GM12873 (cell line): ENCODE measurements at regions not wholly inside any gene's neighbourhood (a gene's known extent, or its start where the extent isn't known, plus 50 kb on each side); places are given as distances from the start of the nearest gene placed in this dataset.

Experiments used
- TF ChIP-seq, protein P1 (sequence below): IDR thresholded peaks from 2 replicates; pipeline ENCODE4 v1.5.1; 2012; ENCODE audit warnings: low read depth, mild to moderate bottlenecking, moderate library complexity, low read length, control low read depth; ENCODE audit not compliant: insufficient read depth; ENCODE audit errors: missing control alignments

DNA sequence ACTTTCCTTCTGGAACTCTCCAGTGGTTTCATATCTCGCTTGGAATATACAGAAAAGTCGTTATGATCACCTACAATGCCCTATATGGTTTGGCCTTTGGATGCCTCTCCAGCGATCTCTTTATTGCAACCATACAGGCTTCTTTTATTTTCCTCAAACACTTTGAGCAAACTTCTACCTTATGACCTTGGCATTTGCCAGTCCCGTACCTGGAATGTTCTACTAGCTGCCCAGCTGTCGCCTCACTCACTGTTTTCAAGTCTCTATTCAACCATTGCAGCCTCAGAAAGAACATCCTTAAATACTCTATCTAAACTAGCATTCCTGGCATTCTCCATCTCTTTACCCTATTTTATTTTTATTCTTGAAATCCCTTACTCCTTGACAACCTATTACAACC lies 50.4 kb upstream of the NEDD9 start:
- TF ChIP-seq, protein P1, sequence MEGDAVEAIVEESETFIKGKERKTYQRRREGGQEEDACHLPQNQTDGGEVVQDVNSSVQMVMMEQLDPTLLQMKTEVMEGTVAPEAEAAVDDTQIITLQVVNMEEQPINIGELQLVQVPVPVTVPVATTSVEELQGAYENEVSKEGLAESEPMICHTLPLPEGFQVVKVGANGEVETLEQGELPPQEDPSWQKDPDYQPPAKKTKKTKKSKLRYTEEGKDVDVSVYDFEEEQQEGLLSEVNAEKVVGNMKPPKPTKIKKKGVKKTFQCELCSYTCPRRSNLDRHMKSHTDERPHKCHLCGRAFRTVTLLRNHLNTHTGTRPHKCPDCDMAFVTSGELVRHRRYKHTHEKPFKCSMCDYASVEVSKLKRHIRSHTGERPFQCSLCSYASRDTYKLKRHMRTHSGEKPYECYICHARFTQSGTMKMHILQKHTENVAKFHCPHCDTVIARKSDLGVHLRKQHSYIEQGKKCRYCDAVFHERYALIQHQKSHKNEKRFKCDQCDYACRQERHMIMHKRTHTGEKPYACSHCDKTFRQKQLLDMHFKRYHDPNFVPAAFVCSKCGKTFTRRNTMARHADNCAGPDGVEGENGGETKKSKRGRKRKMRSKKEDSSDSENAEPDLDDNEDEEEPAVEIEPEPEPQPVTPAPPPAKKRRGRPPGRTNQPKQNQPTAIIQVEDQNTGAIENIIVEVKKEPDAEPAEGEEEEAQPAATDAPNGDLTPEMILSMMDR, result no peak
